A549 (cell line): ENCODE measurements at regions not wholly inside any gene's neighbourhood (a gene's known extent, or its start where the extent isn't known, plus 50 kb on each side); places are given as distances from the start of the nearest gene placed in this dataset.

ENCODE experiments used
- ATAC-seq, 2 experiments: fragments of 200-7000 bp in 1 of 2; fragments of >200 bp in 1 of 2; cut with Nextera tagmentation in 1 of 2; cut with Tn5 transposase in 1 of 2; 3 replicates each; pipeline versions ENCODE4 v1.8.0 to v1.9.1; 2018 to 2020; ENCODE audit warnings: mild to moderate bottlenecking in 1 of 2, moderate library complexity in 1 of 2
- CTCF ChIA-PET: fragments of 300-600 bp; sonication (Branson Sonifier 250); formaldehyde crosslinking; extraction: SDS; loops from one replicate; lab custom pipeline; 2021; ENCODE audit warnings: antibody characterized with exemption, inconsistent platforms; lab: Yijun Ruan, JAX
- POLR2A ChIA-PET: fragments of 350-600 bp; formaldehyde crosslinking; extraction: SDS; loops from one replicate; lab custom pipeline; 2021; ENCODE audit warnings: antibody characterized with exemption, inconsistent platforms; lab: Yijun Ruan, JAX
- DNase-seq, 2 experiments: peaks; one replicate each; pipeline versions ENCODE4 v3.0.0 to v3.0.0-alpha.2; 2011 to 2016; ENCODE audit warnings: low read depth in 1 of 2, low spot score in 1 of 2
- FAIRE-seq: peaks from 2 replicates; lab custom pipeline; 2011; peaks lifted over from hg19 to GRCh38; lab: Jason Lieb, UNC
- H3K27ac ChIP-seq, 2 experiments: fragments of >200 bp; sonication (Bioruptor Twin); formaldehyde crosslinking; 3 replicates each; pipeline ENCODE4 v1.5.1; 2016 to 2017
- H3K4me1 ChIP-seq: fragments of >200 bp; sonication (Bioruptor Twin); formaldehyde crosslinking; 3 replicates; pipeline ENCODE4 v1.6.1; 2016
- H3K4me2 ChIP-seq: fragments of >200 bp; sonication (Bioruptor Twin); formaldehyde crosslinking; 3 replicates; pipeline ENCODE4 v1.6.1; 2016
- H3K4me3 ChIP-seq: fragments of >200 bp; sonication (Bioruptor Twin); formaldehyde crosslinking; 3 replicates; pipeline ENCODE4 v1.5.1; 2016
- H3K9me3 ChIP-seq: fragments of >200 bp; sonication (Bioruptor Twin); formaldehyde crosslinking; 3 replicates; pipeline ENCODE4 v1.6.1; 2016
- ATOH8 ChIP-seq: fragments of 250-450 bp; sonication (Bioruptor Pico); IDR thresholded peaks from 2 replicates; pipeline ENCODE4 v1.5.0; 2020; ENCODE audit warnings: low read depth, mild to moderate bottlenecking, moderate library complexity
- CBX8 ChIP-seq: fragments of 200-600 bp; sonication (generic); IDR thresholded peaks from 2 replicates; pipeline ENCODE4 v1.6.1; 2016
- CHD2 ChIP-seq: fragments of 150-350 bp; IDR thresholded peaks from 2 replicates; pipeline ENCODE4 v1.6.1; 2014; ENCODE audit warnings: low read length; ENCODE audit not compliant: partially characterized antibody
- CTCF ChIP-seq: fragments of >200 bp; sonication (Bioruptor Twin); formaldehyde crosslinking; IDR thresholded peaks from 3 replicates; pipeline ENCODE4 v1.5.1; 2016
- EP300 ChIP-seq, 2 experiments: fragments of >200 bp; sonication (Bioruptor Twin); formaldehyde crosslinking; IDR thresholded peaks; 2 replicates in 1 of 2; 3 replicates in 1 of 2; pipeline ENCODE4 v1.6.1; 2016 to 2017
- FOSB ChIP-seq: fragments of 250-450 bp; sonication (Bioruptor Pico); IDR thresholded peaks from 2 replicates; pipeline ENCODE4 v1.5.0; 2020; ENCODE audit warnings: mild to moderate bottlenecking, moderate library complexity
- FOSL2 ChIP-seq, 2 experiments: fragments of 450-650 bp in 1 of 2; fragments of >200 bp in 1 of 2; sonication (Bioruptor Twin) in 1 of 2; formaldehyde crosslinking; IDR thresholded peaks; 2 replicates each; pipeline versions ENCODE4 v1.5.0 to v1.6.1; 2016 to 2020; ENCODE audit warnings: mild to moderate bottlenecking in 1 of 2, moderate library complexity in 1 of 2
- GATA3 ChIP-seq: IDR thresholded peaks from 2 replicates; pipeline ENCODE4 v1.6.1; 2012; ENCODE audit warnings: borderline replicate concordance
- HOXB5 ChIP-seq: fragments of 250-450 bp; sonication (Bioruptor Pico); IDR thresholded peaks from 2 replicates; pipeline ENCODE4 v1.5.0; 2020; ENCODE audit warnings: mild to moderate bottlenecking, moderate library complexity
- JUNB ChIP-seq: fragments of >200 bp; sonication (Bioruptor Twin); formaldehyde crosslinking; IDR thresholded peaks from 2 replicates; pipeline ENCODE4 v1.6.1; 2016
- KDM1A ChIP-seq: fragments of 200-600 bp; sonication (generic); IDR thresholded peaks from 2 replicates; pipeline ENCODE4 v1.6.1; 2016; ENCODE audit warnings: low read depth, mild to moderate bottlenecking
- KDM5A ChIP-seq: fragments of 200-600 bp; sonication (generic); IDR thresholded peaks from 2 replicates; pipeline ENCODE4 v1.6.1; 2016; ENCODE audit warnings: antibody characterized with exemption, mild to moderate bottlenecking
- NFE2L2 ChIP-seq: fragments of 150-350 bp; conservative IDR thresholded peaks from 2 replicates; pipeline ENCODE4 v1.6.1; 2014; ENCODE audit warnings: low read length
- NPAS2 ChIP-seq: fragments of 250-450 bp; sonication (Bioruptor Pico); IDR thresholded peaks from 2 replicates; pipeline ENCODE4 v1.8.0; 2022; ENCODE audit warnings: mild to moderate bottlenecking, moderate library complexity, borderline replicate concordance
- PBX3 ChIP-seq: IDR thresholded peaks from 2 replicates; pipeline ENCODE4 v1.6.1; 2012
- POLR2A ChIP-seq: IDR thresholded peaks from 2 replicates; pipeline ENCODE4 v1.6.1; 2012; ENCODE audit warnings: mild to moderate bottlenecking, low read length
- RARB ChIP-seq: fragments of 250-450 bp; sonication (Bioruptor Pico); IDR thresholded peaks from 2 replicates; pipeline ENCODE4 v1.8.0; 2021; ENCODE audit warnings: mild to moderate bottlenecking, moderate library complexity
- RNF2 ChIP-seq: fragments of 200-600 bp; sonication (generic); IDR thresholded peaks from 2 replicates; pipeline ENCODE4 v1.6.1; 2016; ENCODE audit warnings: low read depth, mild to moderate bottlenecking, antibody characterized with exemption, moderate library complexity, borderline replicate concordance
- TP53 ChIP-seq: fragments of 250-450 bp; sonication (Bioruptor Pico); IDR thresholded peaks from 2 replicates; pipeline ENCODE4 v1.5.0; 2021; ENCODE audit warnings: mild to moderate bottlenecking, moderate library complexity
- ZFP36 ChIP-seq: fragments of 450-650 bp; IDR thresholded peaks from 2 replicates; pipeline ENCODE4 v1.6.1; 2014; ENCODE audit warnings: borderline replicate concordance; ENCODE audit not compliant: partially characterized antibody
- ZSCAN20 ChIP-seq: fragments of 250-450 bp; sonication (Bioruptor Pico); IDR thresholded peaks from 2 replicates; pipeline ENCODE4 v1.8.0; 2022; ENCODE audit warnings: mild to moderate bottlenecking, moderate library complexity
- WGBS: methylation state at CpG from one replicate; pipeline ENCODE4 v1.1.6; 2017; ENCODE audit errors: missing lambda C conversion rate; 5-methylcytosine and 5-hydroxymethylcytosine counted together
- TF ChIP-seq, protein P1 (sequence below): fragments of 450-650 bp; IDR thresholded peaks from 2 replicates; pipeline ENCODE4 v1.6.1; 2014; ENCODE audit warnings: antibody characterized with exemption
- TF ChIP-seq, protein P2 (sequence below): fragments of 150-350 bp; IDR thresholded peaks from 2 replicates; pipeline ENCODE4 v1.6.1; 2014; ENCODE audit warnings: low read depth, mild to moderate bottlenecking, low read length
- TF ChIP-seq, protein P3 (sequence below): fragments of 250-450 bp; sonication (Bioruptor Pico); IDR thresholded peaks from 2 replicates; pipeline ENCODE4 v1.5.0; 2021; ENCODE audit warnings: mild to moderate bottlenecking, moderate library complexity, borderline replicate concordance

DNA sequence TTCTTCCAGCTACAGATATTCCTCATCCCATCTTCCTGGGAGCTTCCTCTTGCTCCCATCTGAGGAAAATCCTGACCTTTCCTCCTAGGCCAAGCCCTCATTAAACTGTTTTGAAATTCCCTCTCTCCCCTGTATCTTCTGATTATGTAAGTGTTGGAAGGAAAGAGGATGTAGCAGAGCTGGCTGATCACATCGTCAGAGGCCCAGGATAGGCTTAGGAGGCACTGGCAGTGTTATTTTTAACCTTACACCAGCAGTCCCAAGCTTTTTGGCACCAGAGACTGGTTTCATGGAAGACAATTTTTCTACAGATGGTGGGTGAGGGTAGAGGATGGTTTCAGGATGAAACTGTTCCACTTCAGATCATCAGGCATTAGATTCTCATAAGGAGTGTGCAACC, 630.4 kb downstream of the EPHA4 start:
- H3K9me3 ChIP-seq, result no peaks in the 10 kb centered on the region
- no peak for ATAC-seq
- WGBS, result 8% methylated on average over 1 of the region's 1 CpG
- no peaks in the 10 kb centered on the region for H3K4me1 ChIP-seq
- no peak for FAIRE-seq
- no peak overlapping the region for H3K4me2 ChIP-seq
- no peak overlapping the region for H3K4me3 ChIP-seq
- no peak for TF ChIP-seq CBX8
- TF ChIP-seq, protein P1, sequence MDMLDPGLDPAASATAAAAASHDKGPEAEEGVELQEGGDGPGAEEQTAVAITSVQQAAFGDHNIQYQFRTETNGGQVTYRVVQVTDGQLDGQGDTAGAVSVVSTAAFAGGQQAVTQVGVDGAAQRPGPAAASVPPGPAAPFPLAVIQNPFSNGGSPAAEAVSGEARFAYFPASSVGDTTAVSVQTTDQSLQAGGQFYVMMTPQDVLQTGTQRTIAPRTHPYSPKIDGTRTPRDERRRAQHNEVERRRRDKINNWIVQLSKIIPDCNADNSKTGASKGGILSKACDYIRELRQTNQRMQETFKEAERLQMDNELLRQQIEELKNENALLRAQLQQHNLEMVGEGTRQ, result no peak
- TF ChIP-seq PBX3, result no peak
- TF ChIP-seq RNF2, result no peak
- no peak for TF ChIP-seq FOSB
- H3K27ac ChIP-seq, result no peak overlapping the region
- ChIA-PET POLR2A (no interaction called here), CTCF (no interaction called here)
- no peak for DNase-seq

- TF ChIP-seq RARB (CRISPR knock-in tag) (no peak), EP300 (IDR thresholded peaks at IDR 0.05) (no peak), FOSL2 (IDR thresholded peaks at IDR 0.05) (no peak), FOSL2 (CRISPR knock-in tag; IDR thresholded peaks at IDR 0.05) (no peak), GATA3 (no peak), CTCF (no peak), TP53 (CRISPR knock-in tag) (no peak), CHD2 (no peak), HOXB5 (CRISPR knock-in tag) (no peak), KDM5A (no peak), ZSCAN20 (CRISPR knock-in tag) (no peak), NFE2L2 (no peak), FOSB (no peak), JUNB (no peak), KDM1A (no peak), POLR2A (no peak), NPAS2 (CRISPR knock-in tag) (no peak)
- TF ChIP-seq, protein P2, sequence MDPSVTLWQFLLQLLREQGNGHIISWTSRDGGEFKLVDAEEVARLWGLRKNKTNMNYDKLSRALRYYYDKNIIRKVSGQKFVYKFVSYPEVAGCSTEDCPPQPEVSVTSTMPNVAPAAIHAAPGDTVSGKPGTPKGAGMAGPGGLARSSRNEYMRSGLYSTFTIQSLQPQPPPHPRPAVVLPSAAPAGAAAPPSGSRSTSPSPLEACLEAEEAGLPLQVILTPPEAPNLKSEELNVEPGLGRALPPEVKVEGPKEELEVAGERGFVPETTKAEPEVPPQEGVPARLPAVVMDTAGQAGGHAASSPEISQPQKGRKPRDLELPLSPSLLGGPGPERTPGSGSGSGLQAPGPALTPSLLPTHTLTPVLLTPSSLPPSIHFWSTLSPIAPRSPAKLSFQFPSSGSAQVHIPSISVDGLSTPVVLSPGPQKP, result no peak
- TF ChIP-seq, all 56 proteins: peak for 0
- ATAC-seq (no peak), DNase-seq (no peak), FAIRE-seq (no peak)
- ChIA-PET POLR2A (no interaction called here), CTCF (no interaction called here)
- no peak overlapping the region for H3K27ac ChIP-seq
- 7% methylated on average over 1 of the region's 1 CpG for WGBS
- no peaks in the 10 kb centered on the region for H3K4me1 ChIP-seq
- H3K4me3 ChIP-seq, result no peak overlapping the region
- no peaks in the 10 kb centered on the region for H3K9me3 ChIP-seq
- no peak overlapping the region for H3K4me2 ChIP-seq
These were observed 625.6 kb downstream of the EPHA4 start for GRCh38 chr2:220946552-220946951.

DNA sequence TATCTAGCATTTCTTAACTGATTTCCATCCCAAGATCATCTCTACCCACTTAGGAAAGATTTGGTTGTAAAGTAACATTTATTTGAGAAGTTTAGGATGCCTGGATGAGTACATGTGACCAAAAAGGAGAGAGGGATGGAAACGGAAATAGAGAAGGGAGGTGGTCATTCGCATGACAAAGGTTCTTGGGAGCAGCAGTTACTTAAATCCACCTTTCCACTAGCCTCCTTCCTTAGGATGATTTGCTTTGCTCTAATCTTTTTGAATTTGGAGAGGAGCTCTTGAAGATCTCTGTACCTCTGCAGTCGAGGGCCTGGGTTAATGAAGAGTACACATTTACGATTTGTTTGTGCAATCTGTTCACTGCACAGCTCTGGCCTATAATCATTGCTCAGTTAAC, 623.5 kb downstream of the EPHA4 start:
- CTCF ChIA-PET, result no interaction called here
- POLR2A ChIA-PET, result interaction anchor here (0.5 kb wide), 1 partner anchor 9 kb away, joined by 4 read pairs; no protein-coding TSS in a partner anchor
- H3K4me2 ChIP-seq, result no peak overlapping the region

More for the DNA sequence above, 623.5 kb downstream of the EPHA4 start:
- no peak overlapping the region for H3K4me3 ChIP-seq
- FAIRE-seq (no peak), ATAC-seq (no peak)
- no peaks in the 10 kb centered on the region for H3K9me3 ChIP-seq
- no peaks in the 10 kb centered on the region for H3K4me1 ChIP-seq
- TF ChIP-seq ATOH8 (CRISPR knock-in tag), result no peak
- TF ChIP-seq, protein P3, sequence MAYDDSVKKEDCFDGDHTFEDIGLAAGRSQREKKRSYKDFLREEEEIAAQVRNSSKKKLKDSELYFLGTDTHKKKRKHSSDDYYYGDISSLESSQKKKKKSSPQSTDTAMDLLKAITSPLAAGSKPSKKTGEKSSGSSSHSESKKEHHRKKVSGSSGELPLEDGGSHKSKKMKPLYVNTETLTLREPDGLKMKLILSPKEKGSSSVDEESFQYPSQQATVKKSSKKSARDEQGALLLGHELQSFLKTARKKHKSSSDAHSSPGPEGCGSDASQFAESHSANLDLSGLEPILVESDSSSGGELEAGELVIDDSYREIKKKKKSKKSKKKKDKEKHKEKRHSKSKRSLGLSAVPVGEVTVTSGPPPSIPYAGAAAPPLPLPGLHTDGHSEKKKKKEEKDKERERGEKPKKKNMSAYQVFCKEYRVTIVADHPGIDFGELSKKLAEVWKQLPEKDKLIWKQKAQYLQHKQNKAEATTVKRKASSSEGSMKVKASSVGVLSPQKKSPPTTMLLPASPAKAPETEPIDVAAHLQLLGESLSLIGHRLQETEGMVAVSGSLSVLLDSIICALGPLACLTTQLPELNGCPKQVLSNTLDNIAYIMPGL, result no peak
- no peak for TF ChIP-seq ZFP36
- TF ChIP-seq, all 56 proteins: peak for 0
- no peak overlapping the region for H3K27ac ChIP-seq
- no peak for DNase-seq
- WGBS, result 11% methylated on average over 4 of the region's 4 CpGs
